Prostate gland (tissue), 2 donors: ENCODE measurements at regions not wholly inside any gene's neighbourhood (a gene's known extent, or its start where the extent isn't known, plus 50 kb on each side); places are given as distances from the start of the nearest gene placed in this dataset.

Source experiments
- POLR2A ChIP-seq: fragments of 450-650 bp; IDR thresholded peaks from one replicate; pipeline ENCODE4 v1.6.1; 2016; ENCODE audit warnings: antibody characterized with exemption, mild to moderate bottlenecking
- POLR2AphosphoS5 ChIP-seq: sonication (generic); formaldehyde crosslinking; IDR thresholded peaks from one replicate; pipeline ENCODE4 v1.6.1; 2017; ENCODE audit warnings: antibody characterized with exemption
- TF ChIP-seq, protein P1 (sequence below), 4 experiments: fragments of 200-600 bp in 2 of 4; fragments of 450-650 bp in 2 of 4; sonication (generic) in 2 of 4; IDR thresholded peaks; 1 replicate in 3 of 4; 2 replicates in 1 of 4; pipeline ENCODE4 v1.5.1; 2016 to 2019; ENCODE audit warnings: antibody characterized with exemption in 4 of 4, mild to moderate bottlenecking in 2 of 4, moderate library complexity in 2 of 4

DNA sequence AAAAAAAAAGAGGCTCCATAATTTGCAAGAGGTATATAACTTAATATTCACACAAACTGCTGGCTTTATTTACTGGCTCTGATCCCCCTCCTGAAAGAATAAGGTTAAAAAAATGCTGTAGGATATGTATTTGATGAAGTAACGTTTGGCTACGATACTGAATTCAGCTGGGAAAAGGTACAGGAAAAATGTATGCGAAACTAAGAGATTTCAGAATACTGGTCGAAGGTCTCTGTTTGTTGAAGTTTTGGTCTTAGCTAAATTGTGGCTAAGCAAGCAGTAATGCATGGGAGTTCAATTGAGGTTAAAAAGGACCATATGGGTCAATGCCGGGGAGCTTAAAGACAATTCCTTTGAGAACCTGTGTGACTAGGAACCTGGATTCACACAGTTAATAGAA, 355.5 kb upstream of the NCAM2 start:
- TF ChIP-seq, protein P1, sequence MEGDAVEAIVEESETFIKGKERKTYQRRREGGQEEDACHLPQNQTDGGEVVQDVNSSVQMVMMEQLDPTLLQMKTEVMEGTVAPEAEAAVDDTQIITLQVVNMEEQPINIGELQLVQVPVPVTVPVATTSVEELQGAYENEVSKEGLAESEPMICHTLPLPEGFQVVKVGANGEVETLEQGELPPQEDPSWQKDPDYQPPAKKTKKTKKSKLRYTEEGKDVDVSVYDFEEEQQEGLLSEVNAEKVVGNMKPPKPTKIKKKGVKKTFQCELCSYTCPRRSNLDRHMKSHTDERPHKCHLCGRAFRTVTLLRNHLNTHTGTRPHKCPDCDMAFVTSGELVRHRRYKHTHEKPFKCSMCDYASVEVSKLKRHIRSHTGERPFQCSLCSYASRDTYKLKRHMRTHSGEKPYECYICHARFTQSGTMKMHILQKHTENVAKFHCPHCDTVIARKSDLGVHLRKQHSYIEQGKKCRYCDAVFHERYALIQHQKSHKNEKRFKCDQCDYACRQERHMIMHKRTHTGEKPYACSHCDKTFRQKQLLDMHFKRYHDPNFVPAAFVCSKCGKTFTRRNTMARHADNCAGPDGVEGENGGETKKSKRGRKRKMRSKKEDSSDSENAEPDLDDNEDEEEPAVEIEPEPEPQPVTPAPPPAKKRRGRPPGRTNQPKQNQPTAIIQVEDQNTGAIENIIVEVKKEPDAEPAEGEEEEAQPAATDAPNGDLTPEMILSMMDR (IDR thresholded peaks at IDR 0.05): no peak
- TF ChIP-seq POLR2AphosphoS5 (no peak), POLR2A (no peak)
